Lower lobe of right lung (tissue), 2 donors: ENCODE measurements at regions not wholly inside any gene's neighbourhood (a gene's known extent, or its start where the extent isn't known, plus 50 kb on each side); places are given as distances from the start of the nearest gene placed in this dataset.

Experiments used
- ATAC-seq, 2 donors: fragments of 200-7000 bp; cut with Tn5 transposase; one replicate each; pipeline ENCODE4 v1.9.1; 2020 to 2022; ENCODE audit warnings: mild to moderate bottlenecking in 2 of 2, moderate library complexity in 2 of 2
- DNase-seq: peaks from one replicate; pipeline ENCODE4 v3.0.0-alpha.2; 2020
- H3K27ac ChIP-seq: fragments of 200-600 bp; one replicate; pipeline ENCODE4 v1.8.0; 2022
- H3K27me3 ChIP-seq: fragments of 200-600 bp; one replicate; pipeline ENCODE4 v1.8.0; 2022; ENCODE audit warnings: low read depth
- H3K36me3 ChIP-seq: fragments of 200-600 bp; one replicate; pipeline ENCODE4 v1.8.0; 2022; ENCODE audit warnings: mild to moderate bottlenecking
- H3K4me1 ChIP-seq: fragments of 200-600 bp; one replicate; pipeline ENCODE4 v1.8.0; 2022
- H3K4me3 ChIP-seq: fragments of 200-600 bp; one replicate; pipeline ENCODE4 v1.8.0; 2022; ENCODE audit warnings: mild to moderate bottlenecking
- H3K9me3 ChIP-seq: fragments of 200-600 bp; one replicate; pipeline ENCODE4 v1.8.0; 2022
- CTCF ChIP-seq: fragments of 200-600 bp; IDR thresholded peaks from one replicate; pipeline ENCODE4 v1.8.0; 2022; ENCODE audit warnings: antibody characterized with exemption, mild to moderate bottlenecking
- intact Hi-C: fragments of 100-400 bp; cut with DNase I; formaldehyde crosslinking; loops from one replicate; pipeline ENCODE4 v1.11.0; 2022
- donor health status: DM: no; HTN: yes; CAD: no; lungs with severe emphysema.

DNA sequence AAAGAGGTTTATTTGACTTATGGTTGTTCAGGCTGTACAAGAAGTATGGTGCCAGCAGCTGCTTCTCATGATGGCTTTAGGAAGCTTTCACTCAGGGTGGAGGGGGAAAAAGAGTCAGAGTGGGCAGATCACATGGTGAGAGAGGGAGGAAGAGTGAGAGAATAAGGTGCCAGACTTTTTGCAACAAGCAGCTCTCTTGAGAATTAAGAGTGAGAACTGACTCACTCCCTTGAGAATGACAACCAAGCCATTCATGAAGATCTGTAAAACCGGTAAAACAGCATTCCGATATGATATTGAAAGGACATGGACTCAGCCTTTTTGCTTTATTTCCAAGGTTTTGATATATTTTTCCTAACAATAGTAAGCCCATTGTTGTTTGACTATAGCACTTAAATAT lies 501.2 kb downstream of the GALC start:
- no peak for ATAC-seq
- intact Hi-C loops = no loop called here

GRCh38 chr14:87489196-87489819 lies 503.7 kb downstream of the GALC start:
- TF ChIP-seq CTCF = no peak
- H3K4me3 ChIP-seq = no peak overlapping the region
- no peaks in the 10 kb centered on the region for H3K36me3 ChIP-seq
- H3K4me1 ChIP-seq = no peaks in the 10 kb centered on the region
- ATAC-seq (no peak), DNase-seq (no peak)
- intact Hi-C loops = no loop called here
- H3K9me3 ChIP-seq = no peaks in the 10 kb centered on the region
- no peak overlapping the region for H3K27ac ChIP-seq
- H3K27me3 ChIP-seq = no peaks in the 10 kb centered on the region

More for the DNA sequence above, 501.2 kb downstream of the GALC start:
- no peak for TF ChIP-seq CTCF
- no peak for DNase-seq
- H3K27ac ChIP-seq = no peak overlapping the region
- H3K36me3 ChIP-seq = no peaks in the 10 kb centered on the region
- no peaks in the 10 kb centered on the region for H3K9me3 ChIP-seq
- no peaks in the 10 kb centered on the region for H3K4me1 ChIP-seq
- no peaks in the 10 kb centered on the region for H3K27me3 ChIP-seq
- H3K4me3 ChIP-seq = no peak overlapping the region

GRCh38 chr14:87483271-87484260 lies 509.4 kb downstream of the GALC start:
- TF ChIP-seq CTCF = no peak
- H3K36me3 ChIP-seq = no peaks in the 10 kb centered on the region
- no peak overlapping the region for H3K4me3 ChIP-seq
- ATAC-seq (no peak), DNase-seq (no peak)
- intact Hi-C loops = no loop called here
- no peak overlapping the region for H3K27ac ChIP-seq
- H3K9me3 ChIP-seq = no peaks in the 10 kb centered on the region
- H3K4me1 ChIP-seq = no peaks in the 10 kb centered on the region
- H3K27me3 ChIP-seq = no peaks in the 10 kb centered on the region

DNA sequence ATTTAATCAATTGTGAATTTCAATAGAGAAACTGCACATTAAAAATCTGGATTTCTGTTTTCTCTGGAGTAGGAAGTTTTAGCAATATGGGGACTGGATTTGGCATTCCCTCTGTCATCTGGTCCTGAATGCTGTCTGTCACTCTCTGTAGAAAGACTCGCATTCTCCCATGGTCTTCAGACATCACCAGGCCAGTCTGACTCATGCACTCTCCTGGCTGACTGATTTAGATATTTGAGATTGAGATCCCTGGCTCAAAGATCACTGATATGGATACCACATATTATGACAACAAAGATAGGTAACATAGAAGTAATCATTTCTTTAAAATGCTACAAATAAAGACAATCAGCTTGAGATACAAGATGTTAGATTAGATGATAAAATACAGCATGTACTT lies 524.5 kb downstream of the GALC start:
- Histone ChIP-seq H3K27me3 (no peaks in the 10 kb centered on the region), H3K9me3 (no peaks in the 10 kb centered on the region), H3K27ac (no peak overlapping the region), H3K4me3 (no peak overlapping the region), H3K36me3 (no peaks in the 10 kb centered on the region), H3K4me1 (no peaks in the 10 kb centered on the region)
- intact Hi-C loops = no loop called here
- no peak for ATAC-seq
- no peak for DNase-seq
- TF ChIP-seq CTCF = no peak

DNA sequence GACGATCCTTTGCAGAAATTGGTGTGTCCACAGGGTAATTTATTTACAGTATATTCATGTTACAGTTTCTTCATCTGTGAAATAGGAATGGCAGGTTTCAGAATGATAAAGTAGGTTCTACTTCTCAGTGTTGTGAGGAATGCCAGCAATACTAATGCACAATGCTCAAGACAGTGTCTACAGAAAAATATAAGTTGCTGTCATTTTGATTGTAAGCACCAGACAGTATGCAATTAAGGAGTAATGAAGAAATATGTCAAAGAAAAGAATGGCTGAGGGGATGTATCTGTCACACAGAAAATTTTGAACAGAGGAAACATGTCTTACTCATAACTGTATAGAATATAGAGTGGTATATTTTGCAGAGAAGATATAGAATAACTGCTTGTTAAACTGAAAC lies 525.4 kb downstream of the GALC start:
- H3K4me1 ChIP-seq = no peaks in the 10 kb centered on the region
- intact Hi-C loops = no loop called here
- no peak overlapping the region for H3K27ac ChIP-seq
- H3K4me3 ChIP-seq = no peak overlapping the region
- no peak for TF ChIP-seq CTCF
- H3K9me3 ChIP-seq = no peaks in the 10 kb centered on the region
- ATAC-seq (no peak), DNase-seq (no peak)
- no peaks in the 10 kb centered on the region for H3K27me3 ChIP-seq
- H3K36me3 ChIP-seq = no peaks in the 10 kb centered on the region
